Endothelial cell of hepatic sinusoid (primary cell): ENCODE measurements at regions not wholly inside any gene's neighbourhood (a gene's known extent, or its start where the extent isn't known, plus 50 kb on each side); places are given as distances from the start of the nearest gene placed in this dataset.
"Not testable (repeated sequence)": the region's sequence is repeated elsewhere in the genome, so short reads cannot be mapped to it uniquely, and the experiment has no call there.

Experiments
- in situ Hi-C: cut with HindIII; loops from 2 replicates; pipeline ENCODE4 v1.10.0; 2017; ENCODE audit warnings: low sequenced_read_pairs

DNA sequence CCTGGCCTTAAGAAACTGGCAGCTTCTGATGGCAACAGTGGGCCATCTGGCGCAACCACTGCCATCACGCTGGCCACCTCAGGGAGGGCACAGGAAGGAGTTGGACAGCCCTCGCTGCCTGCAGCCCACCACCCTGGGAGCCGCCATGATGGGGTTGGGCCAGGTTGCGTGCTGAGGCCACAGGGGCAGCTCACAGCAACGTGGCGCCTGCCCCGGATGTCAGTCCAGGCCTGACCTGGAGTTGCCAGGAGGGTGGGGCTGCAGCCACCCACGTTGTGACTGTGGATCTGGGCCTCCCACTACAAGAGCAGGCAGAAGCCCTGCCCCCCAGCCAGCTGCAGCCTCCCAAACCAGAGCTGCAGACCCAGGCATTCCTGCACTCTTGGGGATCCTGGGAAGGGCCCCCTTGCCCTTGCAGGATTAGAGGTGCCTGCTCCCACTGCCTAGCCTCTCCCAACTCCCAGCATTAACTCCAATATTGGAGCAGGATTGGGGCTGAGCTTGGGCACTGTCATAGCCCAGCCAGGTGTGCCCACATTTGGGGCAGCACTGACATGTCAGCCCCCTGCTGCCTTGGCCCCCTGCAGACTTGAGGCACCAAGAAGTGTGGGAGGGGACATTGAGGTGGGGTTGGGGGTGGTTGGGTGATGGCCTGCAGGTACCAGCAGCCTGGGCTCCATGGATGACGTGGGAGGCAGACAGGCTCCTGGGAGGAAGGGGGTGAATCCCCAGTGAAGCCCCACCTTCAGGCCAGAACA, 468.9 kb upstream of the CCDC54 start:
- in situ Hi-C loops, result no loop called here

DNA sequence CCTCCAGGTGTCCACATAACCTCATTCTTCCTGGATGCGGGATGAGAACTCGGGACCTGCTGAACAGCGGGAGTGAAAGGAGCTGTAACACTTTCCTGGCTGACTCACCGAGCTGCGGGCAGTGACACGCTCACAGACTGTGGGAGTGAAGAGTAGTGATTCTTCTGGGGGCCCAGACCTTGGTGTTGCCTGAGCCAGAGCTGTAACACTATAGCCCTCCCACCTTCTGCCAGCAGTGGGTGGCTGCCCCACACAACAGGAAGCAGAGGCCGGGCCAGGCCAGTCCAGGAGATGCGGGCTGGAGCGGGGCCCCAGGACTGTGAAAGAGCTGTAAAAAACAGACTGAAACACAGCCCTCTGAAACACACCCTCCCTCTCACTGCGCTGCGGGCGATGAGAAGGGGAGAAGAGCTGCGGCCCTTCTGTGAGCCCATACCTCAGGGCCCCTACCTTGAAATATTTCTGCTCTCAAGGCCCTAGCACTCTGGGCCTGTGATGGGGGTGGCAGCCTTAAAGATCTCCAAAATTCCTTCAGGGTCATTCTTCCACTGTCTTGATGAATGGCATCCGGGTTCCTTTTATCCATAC, 464.0 kb upstream of the CCDC54 start:
- in situ Hi-C loops, result no loop called here

DNA sequence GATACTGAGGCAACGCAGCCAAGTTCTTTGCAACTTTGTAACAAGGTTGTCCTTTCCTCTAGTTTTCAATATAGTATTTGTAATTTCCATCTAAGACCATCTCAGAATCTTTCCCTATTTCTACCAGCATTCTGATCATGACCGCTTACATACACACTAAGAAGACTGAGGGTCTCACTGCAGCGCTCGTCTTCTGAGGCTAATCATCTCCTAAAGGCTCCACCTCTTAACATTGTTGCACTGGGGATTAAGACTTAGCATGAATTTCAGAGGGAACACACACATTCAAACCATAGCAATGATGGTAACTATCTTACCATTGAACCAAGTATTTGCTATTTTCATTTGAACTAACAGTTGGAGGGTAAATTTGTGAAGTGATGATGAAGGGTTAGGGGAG, 463.3 kb upstream of the CCDC54 start:
- in situ Hi-C loops, result no loop called here

DNA sequence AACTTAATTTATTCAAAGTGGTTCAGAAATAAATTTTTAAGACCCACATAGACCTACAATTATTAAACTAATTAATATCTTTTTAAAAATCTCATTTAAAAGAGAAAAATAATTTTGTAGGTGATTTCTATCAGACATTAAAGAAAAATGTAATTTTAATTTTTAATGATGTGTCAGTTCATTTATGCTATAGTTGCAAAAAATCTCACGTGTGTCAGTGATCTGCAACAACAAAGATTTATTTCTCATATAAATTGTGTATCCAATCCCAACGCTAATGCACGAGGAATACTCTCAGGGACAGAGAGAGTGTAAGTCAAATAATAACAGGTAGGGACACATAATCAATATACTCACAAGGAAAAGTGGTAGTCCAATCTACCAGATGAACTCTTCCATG, 456.6 kb upstream of the CCDC54 start:
- in situ Hi-C loops, result no loop called here

DNA sequence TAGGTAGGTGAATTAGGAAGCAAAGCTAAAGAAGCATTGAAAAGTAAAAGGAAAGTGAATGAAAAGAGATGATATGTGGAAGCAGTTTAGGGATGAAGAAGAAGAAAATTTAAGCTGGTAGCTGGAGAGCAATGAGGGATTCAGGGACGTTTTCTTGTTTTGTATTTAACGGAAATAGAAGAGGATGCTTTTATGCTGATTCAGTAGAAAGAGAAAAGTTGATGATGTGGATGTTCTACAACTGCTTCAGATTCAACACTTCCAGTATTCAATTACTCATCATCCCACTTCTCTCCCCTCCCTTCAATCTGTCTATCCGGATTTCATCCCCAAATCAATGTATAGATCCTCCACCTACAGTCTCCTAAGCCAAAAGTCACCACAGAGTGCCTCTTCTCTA, 448.2 kb upstream of the CCDC54 start:
- in situ Hi-C loops, result no loop called here

DNA sequence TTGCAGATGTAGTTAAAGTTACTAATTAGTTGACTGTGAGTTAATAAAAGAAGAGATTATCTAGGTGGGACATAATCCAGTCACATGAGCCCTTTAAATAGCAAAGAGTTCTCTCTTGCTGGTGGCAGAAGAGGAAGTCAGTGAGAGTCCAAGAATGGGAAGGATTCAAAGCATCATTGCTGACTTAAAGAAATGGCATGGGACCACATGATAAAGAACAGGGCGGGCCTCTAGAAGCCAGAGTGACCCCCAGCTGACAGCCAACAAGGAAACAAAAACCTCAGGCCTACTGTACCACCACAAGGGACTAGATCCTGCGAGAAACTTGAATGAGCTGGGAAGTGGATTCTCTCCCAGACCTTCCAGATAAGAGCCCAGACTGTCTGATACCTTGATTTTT, 447.2 kb upstream of the CCDC54 start:
- in situ Hi-C loops, result no loop called here

DNA sequence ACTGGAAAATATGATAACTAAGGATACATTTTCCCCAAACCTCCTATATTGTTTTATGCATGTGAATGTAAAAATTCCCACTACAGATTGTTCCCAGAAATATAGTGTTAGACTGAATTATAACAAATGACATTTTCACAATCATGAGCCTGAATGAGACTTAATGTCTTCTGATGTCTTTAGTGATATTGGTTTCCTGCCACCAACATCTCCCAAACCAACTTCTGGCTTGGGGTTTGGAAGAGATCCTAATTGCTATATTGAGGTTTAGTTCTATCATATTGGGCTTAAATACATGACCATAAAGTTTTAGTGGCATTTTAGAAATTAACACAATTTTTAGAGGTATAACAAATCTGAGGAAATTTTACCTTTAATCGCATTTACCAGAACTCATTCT, 445.3 kb upstream of the CCDC54 start:
- in situ Hi-C loops, result no loop called here

DNA sequence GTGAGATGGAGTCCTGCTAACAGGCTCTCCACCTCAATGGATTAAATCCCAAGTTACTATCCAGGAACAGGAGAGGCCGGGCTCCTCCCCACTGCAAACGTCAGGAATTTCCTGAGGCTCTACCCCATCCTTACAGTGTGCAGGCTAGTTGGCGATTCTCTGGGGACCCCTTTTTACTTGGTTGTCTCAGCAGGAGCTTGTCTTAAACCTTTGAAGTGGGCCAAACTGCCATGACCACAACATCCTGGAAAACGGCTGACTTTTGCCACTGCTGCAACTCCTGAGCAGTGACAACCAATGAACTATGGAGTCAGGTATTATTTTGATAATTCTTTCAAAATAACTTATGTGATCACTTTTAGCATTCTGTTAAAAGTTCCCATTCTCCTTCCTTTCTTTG, 440.9 kb upstream of the CCDC54 start:
- in situ Hi-C loops, result no loop called here

DNA sequence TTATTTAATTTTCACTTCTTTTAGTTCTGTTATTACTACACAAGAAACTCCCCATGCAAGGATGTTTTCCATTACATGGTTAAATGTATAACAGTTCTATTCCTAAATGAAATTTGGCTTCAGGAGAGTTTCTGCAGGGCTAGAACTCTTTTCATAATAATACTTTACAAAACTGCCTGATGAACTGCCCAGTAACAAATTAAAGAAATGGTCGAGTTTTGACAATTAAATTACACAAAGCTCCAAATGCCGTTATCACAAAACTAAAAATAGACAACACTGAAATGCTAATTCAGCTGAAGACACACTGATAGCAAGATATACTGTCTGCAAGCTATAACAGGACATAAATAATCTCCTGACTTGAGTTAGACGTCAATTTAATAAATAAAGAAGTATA, 435.2 kb upstream of the CCDC54 start:
- in situ Hi-C loops, result no loop called here

DNA sequence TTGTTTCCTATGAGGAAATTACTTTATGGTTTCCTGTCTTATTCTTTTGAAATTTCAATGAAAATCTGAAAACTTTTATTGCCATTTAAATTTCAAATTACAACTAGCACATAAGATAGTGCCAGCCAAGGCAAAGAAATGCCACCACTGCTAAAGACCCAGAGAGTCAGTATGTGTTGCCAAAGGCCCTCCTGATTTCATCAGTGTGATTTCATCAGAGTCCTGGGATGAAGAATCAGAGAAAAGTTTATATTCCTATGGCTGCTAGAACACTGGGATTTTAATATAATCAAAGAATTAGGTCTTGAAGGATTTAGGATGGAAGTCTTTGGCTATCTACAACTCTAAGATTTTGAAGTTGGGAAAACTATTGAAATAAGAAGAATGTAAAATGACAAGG, 434.2 kb upstream of the CCDC54 start:
- in situ Hi-C loops, result no loop called here

DNA sequence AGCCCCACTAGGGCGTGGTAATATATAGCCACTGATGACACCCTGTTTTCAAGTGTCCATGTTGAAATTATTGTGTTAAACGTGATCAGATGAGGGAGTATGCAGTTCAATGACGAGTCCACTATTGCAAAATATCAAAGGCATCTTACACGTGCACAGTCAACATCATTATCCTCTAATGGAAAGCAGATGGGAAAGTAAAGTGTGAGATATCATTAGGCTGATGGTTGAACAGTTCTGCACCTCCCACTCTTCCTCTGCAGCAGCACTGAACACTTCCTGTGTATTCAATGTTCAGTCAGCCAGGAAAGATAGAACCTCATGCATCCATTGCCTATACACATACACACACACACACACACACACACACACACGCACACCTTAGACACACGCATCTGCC, 431.8 kb upstream of the CCDC54 start:
- in situ Hi-C loops, result no loop called here

DNA sequence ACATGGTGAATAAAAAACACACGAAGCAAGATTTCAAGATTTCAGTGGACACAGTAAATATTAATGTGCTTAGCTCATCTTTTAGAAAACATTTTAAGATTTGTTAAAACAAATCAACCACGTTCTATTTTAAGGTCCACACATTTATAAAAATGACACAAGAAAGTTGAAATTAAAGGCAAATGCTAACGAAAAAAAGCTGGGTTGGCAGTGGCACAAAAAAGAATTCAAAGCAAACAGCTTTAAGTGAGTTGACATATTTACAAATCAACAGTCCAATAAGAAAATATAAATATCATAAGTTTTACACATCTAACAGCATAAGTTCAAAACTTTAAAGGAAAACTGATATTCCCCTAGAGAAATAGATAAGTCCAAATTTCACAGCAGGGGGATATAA, 430.4 kb upstream of the CCDC54 start:
- in situ Hi-C loops, result no loop called here

DNA sequence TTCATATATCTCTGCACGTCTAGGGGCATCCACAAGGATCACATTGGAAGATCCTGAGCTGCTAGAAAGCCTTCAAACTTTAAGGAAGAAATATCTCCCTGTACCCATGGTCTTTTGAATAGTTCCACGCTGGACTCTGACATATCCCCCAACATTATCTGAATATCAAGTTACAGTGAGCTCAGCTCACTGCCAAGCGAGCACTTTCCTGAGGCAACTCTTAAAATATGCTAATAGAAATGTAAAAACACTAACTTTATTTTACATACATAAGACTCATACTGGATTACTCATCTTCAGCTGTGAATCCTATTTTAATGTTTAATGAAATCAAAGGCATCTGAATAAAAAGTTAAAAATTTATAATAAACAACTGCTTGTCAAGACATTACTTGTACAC, 420.2 kb upstream of the CCDC54 start:
- in situ Hi-C loops, result no loop called here

DNA sequence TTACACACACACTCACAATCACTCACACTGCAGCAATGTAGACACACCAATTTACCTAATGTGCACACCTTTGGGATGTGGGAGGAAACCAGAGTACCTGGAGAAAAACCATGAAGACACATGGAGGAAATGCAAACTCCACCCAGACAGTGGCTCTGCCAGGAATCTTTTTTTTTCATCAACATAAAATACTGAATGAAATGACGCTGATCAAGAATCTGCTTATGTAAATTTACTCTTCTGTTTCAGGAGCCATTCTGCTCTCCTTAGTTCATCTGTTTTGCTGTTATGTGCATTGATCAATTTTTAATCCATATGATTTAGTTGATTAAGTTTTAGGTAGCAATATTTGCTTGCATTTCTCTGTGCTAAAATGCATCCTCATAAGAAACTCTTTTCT, 414.2 kb upstream of the CCDC54 start:
- in situ Hi-C loops, result no loop called here

DNA sequence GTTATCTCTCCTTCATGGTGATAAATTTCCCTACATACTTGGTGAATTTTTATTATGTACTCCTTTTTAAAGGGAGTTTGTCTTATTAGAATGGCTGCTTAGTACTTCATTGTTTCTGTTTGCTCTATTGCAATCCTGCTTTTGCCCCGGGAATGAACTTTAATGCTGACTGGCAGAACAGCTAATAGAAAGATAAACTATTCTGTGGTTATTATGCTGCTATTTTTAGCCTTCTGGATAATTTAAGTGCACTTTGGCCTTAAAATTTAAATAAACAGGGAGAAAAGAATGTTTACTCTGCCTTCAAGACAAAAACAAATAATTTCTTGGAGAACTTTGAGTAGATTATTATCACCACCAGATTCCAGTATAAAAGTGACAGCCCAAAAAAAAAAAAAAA, 413.8 kb upstream of the CCDC54 start:
- in situ Hi-C loops, result no loop called here

DNA sequence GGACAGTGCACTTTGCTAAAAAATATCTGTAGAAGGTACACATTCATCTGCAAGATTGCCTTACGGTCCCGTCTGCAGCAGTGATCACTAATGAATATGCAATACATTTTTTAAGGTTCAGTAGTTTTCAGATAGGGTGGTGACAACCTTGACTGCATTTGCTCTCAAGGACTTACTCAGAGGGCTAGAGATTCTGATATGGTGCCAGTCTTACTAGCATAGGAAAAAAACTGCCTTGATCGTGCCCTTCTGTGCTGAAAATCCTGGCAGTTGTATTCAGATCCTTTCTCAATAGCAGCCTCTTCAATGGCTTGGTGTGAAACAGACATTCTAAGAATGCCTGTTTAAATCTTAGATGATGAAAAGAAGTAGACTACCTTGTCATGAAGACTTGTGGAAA, 411.9 kb upstream of the CCDC54 start:
- in situ Hi-C loops, result no loop called here

DNA sequence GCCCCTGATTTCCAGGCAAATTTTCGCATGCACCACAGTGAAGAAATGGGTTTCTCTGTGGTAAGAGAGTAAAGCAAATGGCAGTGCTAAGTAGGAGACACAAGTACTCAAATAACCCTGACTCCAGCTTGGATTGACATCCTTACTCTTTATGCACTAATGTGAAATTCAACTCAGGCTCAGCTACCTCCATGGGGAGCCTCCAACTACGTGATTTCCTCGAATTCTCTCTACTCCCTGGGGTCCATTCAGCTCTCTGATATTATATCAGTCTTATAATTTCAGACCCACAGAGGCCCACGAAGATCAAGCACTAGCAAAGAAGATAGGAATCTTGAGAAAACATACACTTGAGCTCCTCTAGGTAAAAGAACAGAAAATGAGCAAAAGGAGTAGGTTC, 407.6 kb upstream of the CCDC54 start:
- in situ Hi-C loops, result no loop called here

DNA sequence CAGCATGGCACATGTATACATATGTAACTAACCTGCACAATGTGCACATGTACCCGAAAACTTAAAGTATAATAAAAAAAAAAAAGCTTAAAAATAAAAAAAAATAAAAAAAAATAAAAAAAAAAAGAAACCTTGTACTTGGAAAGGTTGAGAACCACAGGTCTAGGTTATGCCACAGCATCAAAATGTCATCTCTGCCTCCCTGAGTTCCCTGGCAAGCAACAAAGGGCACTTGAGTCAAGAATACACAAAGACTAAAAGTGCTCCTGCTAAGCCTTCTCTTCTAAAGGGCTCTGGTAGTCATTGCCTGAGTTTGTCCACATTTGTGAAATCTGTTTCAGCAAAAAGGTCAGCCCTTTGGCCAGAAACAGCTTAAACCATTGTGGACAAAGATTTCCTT, 395.8 kb upstream of the CCDC54 start:
- in situ Hi-C loops, result no loop called here

DNA sequence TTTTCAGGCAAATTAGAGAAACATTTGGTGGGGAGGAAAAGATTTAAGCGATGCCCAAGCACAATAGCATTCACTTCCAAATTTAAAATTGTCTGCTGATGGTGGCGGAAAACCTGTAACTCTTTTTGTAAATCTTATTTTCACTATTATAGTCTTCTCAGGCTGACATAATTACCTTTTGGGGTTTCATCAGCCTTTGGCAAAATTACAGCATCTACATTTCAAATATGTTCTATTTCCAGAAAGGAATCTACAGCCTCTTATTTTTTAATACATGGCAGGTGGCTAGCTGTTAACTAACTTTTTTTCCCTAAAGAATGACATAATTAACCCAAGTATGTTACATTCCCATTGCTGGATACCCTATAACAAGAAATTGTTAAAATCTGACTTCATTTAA, 391.5 kb upstream of the CCDC54 start:
- in situ Hi-C loops, result no loop called here

DNA sequence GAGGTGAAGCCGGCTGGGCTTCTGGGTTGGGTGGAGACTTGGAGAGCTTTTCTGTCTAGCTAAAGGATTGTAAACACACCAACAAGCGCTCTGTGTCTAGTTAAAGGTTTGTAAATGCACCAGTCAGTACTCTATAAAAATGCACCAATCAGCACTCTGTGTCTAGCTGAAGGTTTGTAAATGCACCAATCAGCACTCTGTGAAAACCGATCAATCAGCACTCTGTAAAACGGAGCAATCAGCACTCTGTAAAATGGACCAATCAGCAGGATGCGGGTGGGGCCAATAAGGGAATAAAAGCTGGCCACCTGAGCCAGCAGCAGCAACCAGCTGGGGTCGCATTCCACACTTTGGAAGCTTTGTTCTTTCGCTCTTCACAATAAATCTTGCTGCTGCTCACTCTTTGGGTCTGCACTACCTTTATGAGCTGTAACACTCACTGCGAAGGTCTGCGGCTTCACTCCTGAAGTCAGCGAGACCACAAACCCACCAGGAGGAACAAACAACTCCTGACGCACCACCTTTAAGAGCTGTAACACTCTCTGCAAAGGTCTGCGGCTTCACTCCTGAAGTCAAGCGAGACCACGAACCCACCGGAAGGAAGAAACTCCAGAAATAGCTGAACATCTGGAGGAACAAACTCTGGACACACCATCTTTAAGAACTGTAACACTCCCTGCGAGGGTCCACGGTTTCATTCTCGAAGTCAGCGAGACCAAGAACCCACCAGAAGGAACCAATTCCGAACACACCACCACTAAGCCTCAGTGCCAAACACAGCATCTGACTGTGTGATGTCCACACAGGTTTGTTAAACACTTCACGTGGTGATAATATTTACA, 378.2 kb upstream of the CCDC54 start:
- in situ Hi-C loops, result not testable (repeated sequence)

DNA sequence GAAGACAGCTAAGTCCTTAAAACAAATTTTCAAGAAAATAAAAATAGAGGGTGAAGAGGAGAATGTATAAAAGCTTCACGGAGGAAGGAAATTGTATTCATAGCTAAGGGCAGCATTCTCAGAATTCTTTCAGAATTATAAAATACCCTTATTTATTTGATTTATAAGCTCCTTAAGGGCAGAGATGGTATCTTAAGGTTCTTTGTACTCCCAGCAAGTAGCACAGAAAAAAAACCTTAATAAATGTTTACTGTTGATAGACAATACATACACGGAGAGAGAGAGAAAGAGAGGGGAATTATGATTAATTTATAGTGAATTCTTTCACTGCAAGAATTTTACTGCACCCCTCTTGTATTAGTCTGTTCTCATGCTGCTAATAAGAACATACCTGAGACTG, 375.6 kb upstream of the CCDC54 start:
- in situ Hi-C loops, result no loop called here

DNA sequence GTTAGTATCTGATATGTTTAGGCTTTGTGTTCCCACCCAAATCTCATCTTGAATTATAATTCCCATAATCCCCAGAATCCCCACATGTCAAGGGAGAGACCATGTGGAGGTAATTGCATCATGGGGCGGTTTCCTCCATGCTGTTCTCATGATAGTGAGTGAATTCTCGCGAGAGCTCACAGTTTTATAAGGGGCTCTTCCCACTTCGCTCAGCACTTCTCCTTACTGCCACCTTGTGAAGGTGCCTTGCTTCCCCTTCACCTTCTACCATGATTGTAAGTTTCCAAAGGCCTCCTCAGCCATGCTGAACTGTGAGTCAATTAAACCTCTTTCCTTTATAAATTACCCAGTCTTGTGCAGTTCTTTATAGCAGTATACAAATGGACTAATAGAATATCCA, 371.9 kb upstream of the CCDC54 start:
- in situ Hi-C loops, result not testable (repeated sequence)
